ENCODE measurements at regions not wholly inside any gene's neighbourhood (a gene's known extent, or its start where the extent isn't known, plus 50 kb on each side); places are given as distances from the start of the nearest gene placed in this dataset.

DNA sequence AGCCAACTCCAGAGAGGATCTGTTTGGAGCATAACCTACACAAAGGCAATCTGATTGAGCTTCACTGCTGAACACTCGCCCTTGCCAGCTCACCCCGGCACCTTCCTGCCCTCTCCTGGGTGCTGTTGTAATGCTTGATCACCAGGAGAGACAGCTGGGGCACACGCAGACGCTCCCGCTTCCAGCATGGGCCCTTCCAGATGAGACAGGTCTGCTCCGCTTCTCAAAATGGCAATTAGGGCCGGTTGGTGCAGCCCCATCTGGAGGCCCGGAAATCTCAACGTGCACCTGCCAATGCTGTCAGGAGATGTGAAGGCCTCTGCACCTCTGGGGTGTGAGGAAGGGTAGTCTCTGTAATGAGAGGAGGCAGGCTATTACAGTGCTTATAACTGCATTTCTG, 206.1 kb downstream of the ABCC12 start:
- no peak for TF ChIP-seq TCF4 (CRISPR knock-in tag; IDR thresholded peaks at IDR 0.05; ENCODE audit: borderline replicate concordance)
- TF ChIP-seq ZFP30 (CRISPR knock-in tag; IDR thresholded peaks at IDR 0.05), result no peak
- TF ChIP-seq ZC3H10 (CRISPR knock-in tag; IDR thresholded peaks at IDR 0.05), result no peak
- TF ChIP-seq ISL1 (CRISPR knock-in tag; IDR thresholded peaks at IDR 0.05), result no peak
- TF ChIP-seq, protein P1, sequence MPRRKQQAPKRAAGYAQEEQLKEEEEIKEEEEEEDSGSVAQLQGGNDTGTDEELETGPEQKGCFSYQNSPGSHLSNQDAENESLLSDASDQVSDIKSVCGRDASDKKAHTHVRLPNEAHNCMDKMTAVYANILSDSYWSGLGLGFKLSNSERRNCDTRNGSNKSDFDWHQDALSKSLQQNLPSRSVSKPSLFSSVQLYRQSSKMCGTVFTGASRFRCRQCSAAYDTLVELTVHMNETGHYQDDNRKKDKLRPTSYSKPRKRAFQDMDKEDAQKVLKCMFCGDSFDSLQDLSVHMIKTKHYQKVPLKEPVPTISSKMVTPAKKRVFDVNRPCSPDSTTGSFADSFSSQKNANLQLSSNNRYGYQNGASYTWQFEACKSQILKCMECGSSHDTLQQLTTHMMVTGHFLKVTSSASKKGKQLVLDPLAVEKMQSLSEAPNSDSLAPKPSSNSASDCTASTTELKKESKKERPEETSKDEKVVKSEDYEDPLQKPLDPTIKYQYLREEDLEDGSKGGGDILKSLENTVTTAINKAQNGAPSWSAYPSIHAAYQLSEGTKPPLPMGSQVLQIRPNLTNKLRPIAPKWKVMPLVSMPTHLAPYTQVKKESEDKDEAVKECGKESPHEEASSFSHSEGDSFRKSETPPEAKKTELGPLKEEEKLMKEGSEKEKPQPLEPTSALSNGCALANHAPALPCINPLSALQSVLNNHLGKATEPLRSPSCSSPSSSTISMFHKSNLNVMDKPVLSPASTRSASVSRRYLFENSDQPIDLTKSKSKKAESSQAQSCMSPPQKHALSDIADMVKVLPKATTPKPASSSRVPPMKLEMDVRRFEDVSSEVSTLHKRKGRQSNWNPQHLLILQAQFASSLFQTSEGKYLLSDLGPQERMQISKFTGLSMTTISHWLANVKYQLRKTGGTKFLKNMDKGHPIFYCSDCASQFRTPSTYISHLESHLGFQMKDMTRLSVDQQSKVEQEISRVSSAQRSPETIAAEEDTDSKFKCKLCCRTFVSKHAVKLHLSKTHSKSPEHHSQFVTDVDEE (CRISPR knock-in tag; IDR thresholded peaks at IDR 0.05), result no peak
- TF ChIP-seq, protein P2, sequence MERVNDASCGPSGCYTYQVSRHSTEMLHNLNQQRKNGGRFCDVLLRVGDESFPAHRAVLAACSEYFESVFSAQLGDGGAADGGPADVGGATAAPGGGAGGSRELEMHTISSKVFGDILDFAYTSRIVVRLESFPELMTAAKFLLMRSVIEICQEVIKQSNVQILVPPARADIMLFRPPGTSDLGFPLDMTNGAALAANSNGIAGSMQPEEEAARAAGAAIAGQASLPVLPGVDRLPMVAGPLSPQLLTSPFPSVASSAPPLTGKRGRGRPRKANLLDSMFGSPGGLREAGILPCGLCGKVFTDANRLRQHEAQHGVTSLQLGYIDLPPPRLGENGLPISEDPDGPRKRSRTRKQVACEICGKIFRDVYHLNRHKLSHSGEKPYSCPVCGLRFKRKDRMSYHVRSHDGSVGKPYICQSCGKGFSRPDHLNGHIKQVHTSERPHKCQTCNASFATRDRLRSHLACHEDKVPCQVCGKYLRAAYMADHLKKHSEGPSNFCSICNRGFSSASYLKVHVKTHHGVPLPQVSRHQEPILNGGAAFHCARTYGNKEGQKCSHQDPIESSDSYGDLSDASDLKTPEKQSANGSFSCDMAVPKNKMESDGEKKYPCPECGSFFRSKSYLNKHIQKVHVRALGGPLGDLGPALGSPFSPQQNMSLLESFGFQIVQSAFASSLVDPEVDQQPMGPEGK (CRISPR knock-in tag; IDR thresholded peaks at IDR 0.05; ENCODE audit: borderline replicate concordance), result no peak
- no peak for TF ChIP-seq CSDC2 (CRISPR knock-in tag; IDR thresholded peaks at IDR 0.05)
- TF ChIP-seq ZNF565 (CRISPR knock-in tag; conservative IDR thresholded peaks at IDR 0.05; ENCODE audit: low read depth), result no peak

All from SK-N-SH treated with all-trans-retinoic acid at 6 μM for 48 hours (cell line).